GM21825 (cell line): ENCODE measurements at regions not wholly inside any gene's neighbourhood (a gene's known extent, or its start where the extent isn't known, plus 50 kb on each side); places are given as distances from the start of the nearest gene placed in this dataset.

ENCODE experiments used
- ATAC-seq: cut with Tn5 transposase; IDR thresholded peaks from one replicate; pipeline ENCODE4 v1.9.1; 2021; ENCODE audit warnings: mild to moderate bottlenecking, moderate library complexity; ENCODE audit not compliant: unreplicated experiment

GRCh38 chr9:90105773-90106172, 501.0 kb downstream of the GADD45G start:
- no peak for ATAC-seq

GRCh38 chr9:90107040-90107725, 502.4 kb downstream of the GADD45G start:
- no peak for ATAC-seq

DNA sequence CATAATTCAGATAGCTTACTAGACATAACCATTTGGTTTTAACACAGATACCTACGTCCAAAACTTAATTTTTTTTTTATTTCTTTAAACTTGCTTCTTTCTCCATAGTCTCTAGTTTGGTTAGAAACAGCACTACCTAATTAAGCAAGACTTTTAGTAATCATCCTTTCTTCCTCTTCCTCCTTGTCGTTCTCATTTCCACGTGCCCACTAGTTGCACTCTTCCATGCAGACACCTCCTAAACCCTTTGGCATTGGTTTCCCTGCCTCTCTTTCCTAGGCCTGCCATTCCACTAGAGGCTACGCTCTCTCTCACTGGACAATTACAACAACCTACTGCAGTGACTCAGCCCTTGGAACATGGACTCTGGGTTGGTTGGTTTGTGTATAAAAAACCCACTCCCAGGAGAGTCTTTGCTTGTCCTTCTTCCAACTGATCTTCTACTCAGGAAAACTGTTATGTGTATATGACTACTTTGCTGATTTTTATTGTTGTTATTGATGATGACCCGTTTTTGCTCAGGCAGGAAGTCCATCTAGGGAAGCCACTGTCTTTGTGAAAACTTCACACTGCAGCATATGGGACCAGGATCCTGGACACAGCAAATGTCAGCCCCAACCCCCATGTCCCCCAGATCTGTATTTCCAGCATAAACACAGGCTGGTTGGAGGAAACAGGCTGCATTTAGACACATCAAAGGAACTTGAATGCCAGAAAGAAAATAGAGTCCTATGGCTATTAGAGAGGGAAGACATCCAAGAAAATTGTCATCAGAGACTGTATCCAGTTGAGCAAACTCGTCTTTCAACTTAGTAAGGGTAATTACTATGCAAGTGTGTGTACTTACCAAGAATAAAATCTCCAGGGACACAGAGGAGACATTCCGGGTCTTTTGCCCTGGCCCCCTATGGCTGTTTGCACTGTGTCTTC, 503.2 kb downstream of the GADD45G start:
- ATAC-seq, result no peak

GRCh38 chr9:90112788-90113187, 508.0 kb downstream of the GADD45G start:
- ATAC-seq, result no peak

- no peak for ATAC-seq
Measured at GRCh38 chr9:90114641-90115425, 510.0 kb downstream of the GADD45G start.

DNA sequence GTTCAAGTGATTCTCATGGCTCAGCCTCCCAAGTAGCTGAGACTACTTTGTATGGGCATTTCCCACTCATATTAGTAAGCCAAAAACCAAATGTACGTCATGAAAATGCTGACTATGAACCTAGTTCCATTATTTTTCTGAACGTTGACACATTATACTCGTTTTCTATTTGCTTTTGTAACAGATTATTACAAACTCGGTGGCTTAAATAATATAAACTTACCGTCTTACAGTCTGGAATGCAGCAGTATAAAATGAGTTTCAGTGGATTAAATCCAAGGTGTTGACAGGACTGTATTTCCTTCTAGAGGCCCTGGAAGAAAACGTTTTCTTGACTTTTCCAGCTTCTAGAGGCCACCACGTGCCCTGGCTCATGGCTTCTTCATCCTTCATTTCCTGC, 517.0 kb downstream of the GADD45G start:
- no peak for ATAC-seq

- no peak for ATAC-seq
Measured at GRCh38 chr9:90124961-90125360, 517.7 kb downstream of the DIRAS2 start.

- ATAC-seq, result no peak
Measured at GRCh38 chr9:90127923-90128322, 514.7 kb downstream of the DIRAS2 start.

DNA sequence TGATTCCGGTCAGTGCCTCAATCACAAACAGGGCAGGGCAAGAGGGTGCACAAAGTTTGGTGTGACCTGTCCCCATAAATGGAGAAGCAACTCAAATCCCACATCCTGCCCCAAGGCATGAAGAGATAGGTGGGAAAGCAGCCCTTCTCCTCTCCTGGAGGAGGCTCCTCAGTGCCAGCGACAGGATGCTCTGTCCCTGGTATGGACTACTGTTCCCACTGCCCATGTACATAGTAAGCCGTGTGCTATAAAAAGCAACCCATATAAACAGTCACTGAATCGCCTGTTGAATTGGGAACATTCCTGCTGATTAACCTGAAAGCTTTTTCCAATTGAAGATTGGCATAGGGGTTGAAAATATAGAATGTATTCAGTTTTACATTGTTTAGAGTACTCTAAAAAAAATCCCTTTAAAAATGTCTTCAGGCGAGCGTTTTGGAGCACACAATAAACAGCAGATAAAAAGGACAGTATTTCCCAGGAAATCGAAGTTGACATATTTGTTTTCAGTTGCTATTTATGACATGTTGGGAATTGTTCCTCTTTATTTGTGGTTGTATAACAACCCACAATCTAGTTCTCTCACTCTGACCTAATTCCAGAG, 513.9 kb downstream of the DIRAS2 start:
- no peak for ATAC-seq

DNA sequence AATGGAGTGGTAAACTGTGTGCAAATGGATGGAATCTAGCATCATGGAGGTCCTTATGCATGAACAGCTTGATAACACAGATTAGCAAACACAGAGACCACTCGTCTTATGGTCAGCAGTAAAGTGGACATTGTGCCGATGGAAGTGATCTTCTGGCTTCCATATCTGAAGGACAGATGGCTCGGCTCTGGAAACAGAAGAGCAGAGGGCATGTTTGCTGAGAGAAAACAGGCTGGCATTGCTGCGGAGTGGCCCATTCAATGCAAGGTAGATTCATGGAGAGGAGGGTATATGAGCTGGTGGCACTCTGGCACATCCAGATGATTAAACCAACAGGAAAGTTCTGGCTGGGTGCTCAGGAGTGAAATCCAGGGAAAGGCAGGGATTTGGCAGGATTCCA, 513.2 kb downstream of the DIRAS2 start:
- no peak for ATAC-seq

GRCh38 chr9:90131568-90131967, 511.1 kb downstream of the DIRAS2 start:
- ATAC-seq, result no peak

DNA sequence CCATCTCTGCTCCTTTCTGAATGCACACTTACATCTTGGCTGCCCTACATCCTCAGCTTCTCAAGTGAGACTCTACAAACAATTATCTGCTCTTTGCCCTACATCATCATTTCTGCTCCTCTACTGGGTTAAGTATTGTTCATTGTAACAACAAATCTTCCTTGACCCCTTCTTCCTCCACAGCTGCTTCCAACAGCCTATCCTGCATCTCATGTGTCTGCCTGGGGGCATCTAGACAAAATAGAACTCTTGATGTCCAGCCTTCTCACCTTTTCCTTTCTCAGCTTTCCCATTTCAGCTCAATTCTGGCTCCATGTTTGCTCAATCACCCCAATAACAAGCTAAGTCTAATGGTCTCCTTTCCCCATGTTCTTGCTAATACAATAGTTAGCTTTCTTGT, 509.8 kb downstream of the DIRAS2 start:
- no peak for ATAC-seq

- ATAC-seq, result no peak
Measured at GRCh38 chr9:90137801-90138200, 504.8 kb downstream of the DIRAS2 start.

GRCh38 chr9:90140131-90140818, 502.3 kb downstream of the DIRAS2 start:
- ATAC-seq, result no peak

- no peak for ATAC-seq
Measured at GRCh38 chr9:90141723-90142122, 500.9 kb downstream of the DIRAS2 start.

GRCh38 chr9:90142580-90142979, 500.0 kb downstream of the DIRAS2 start:
- ATAC-seq, result no peak

DNA sequence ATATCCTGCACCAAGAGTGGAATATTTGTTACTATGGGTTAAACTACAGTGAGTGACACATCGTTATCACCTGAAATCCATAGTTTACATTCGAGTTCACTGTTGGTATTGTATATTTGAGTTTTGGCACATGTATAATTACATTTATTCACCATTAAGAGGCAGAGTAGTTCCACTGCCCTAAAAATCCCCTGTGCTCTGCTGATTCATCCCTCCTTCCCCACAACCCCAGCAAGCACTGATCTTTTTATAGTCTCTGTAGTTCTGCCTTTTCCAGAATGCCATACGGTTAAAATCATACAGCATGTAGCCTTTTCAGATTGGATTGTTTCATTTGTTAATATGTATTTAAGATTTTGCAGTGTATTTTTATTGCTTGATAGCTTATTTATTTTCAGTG, 495.2 kb downstream of the DIRAS2 start:
- no peak for ATAC-seq

- ATAC-seq, result no peak
Measured at GRCh38 chr9:90156318-90156717, 486.3 kb downstream of the DIRAS2 start.

- ATAC-seq, result no peak
Measured at GRCh38 chr9:90162326-90162725, 480.3 kb downstream of the DIRAS2 start.

DNA sequence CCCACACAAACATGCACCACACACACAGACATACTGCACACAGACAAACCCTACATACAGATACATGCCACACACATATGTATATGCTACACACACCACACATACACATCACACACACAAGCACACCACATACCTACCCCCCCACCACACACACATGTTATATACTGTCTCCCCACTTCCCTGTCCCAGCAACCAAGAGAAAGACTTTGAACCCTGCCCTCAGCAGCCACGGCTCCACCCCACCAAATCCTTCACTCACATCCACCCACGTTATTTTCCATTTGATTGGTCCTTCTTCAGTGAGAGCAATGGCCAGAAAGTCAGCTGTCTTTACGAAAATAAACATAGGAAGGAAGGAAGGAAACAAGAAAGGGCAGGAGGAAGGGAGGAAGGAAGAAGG, 479.8 kb downstream of the DIRAS2 start:
- ATAC-seq, result no peak
